GM20431 (cell line): ENCODE measurements at regions not wholly inside any gene's neighbourhood (a gene's known extent, or its start where the extent isn't known, plus 50 kb on each side); places are given as distances from the start of the nearest gene placed in this dataset.
"Not testable (repeated sequence)": the region's sequence is repeated elsewhere in the genome, so short reads cannot be mapped to it uniquely, and the experiment has no call there.

Experiments used
- in situ Hi-C: fragments of 300-500 bp; cut with MseI, MboI; formaldehyde crosslinking; loops from one replicate; pipeline ENCODE4 v1.15.0; 2020; ENCODE audit warnings: low sequenced_read_pairs; ENCODE audit not compliant: unreplicated experiment

DNA sequence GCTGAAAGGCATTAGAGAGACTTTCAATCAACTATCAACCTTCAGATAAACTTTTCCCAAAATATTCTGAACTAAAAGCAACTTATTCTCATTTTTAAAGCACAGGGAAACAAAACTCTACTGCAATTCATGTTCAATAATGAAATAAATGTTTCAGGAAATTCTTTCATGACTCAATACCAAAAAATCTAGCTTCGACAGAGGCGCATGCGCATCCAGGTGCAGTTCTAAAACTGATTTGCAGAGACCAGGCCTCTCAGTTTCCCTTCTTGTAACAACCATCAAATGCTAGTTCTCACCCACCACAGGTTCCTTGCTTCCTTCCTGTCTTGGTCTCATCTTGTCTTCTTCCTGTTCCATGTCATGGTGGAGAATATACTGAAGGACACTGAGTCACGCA, 55.3 kb upstream of the NRBF2 start:
- in situ Hi-C loops = loop anchor here (25.0 kb wide), 2 partner anchors 515 to 640 kb away; no protein-coding TSS in a partner anchor

DNA sequence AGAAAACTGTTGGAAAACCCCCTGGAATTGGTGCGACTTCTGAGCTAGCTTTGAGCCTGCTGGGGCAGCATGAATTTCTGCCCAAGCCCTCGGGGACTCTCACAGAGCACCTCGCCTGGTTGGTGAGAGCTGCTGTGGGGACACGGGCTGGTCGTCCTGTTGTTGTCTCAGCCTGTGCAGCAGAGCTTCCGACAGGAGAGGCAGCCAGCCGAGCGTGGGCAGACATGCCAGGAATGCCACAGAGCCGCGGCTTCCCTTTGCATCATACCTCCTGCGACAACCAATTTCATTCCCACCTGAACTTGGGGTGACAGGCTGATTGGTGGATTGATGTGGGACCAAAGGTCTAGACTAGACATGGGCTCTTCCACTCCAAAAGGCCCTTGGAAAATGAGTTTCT, 60.2 kb upstream of the NRBF2 start:
- in situ Hi-C loops = no loop called here

DNA sequence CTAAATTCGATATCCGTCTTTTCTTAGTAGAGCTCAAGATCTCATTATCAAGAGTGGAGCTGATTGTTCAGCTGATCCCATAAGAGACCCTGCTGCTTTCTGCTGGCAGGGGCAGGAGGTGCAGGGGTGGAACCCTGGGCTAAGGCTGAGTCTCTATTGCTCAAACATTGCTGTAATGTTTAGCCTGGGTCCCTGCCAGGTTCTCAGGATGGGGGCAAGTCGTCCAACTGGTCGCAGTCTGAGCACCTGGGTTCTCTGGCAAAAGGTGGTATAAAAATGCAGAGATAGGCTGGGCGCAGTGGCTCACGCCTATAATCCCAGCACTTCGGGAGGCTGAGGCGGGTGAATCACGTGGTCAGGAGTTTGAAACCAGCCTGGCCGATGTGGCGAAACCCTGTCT, 62.0 kb upstream of the NRBF2 start:
- in situ Hi-C loops = no loop called here

DNA sequence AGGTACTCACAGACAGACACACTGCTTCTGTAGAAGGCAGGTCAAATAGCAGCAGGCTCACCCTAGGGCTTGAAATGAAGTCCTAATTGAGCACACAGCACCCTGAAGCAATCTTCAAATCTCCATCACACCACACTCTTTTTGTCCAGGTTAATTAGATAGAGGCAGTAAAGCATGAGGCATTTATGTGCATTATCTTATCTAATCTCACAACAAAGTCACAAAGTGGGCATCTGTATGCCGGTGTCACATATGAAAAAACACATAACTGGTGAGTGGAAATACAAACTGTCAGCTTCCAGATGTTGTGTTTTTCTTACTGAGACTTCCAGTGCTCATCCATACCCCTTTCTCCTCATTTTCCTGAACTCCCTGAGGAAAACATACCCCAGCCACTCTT, 63.8 kb upstream of the NRBF2 start:
- in situ Hi-C loops = no loop called here

DNA sequence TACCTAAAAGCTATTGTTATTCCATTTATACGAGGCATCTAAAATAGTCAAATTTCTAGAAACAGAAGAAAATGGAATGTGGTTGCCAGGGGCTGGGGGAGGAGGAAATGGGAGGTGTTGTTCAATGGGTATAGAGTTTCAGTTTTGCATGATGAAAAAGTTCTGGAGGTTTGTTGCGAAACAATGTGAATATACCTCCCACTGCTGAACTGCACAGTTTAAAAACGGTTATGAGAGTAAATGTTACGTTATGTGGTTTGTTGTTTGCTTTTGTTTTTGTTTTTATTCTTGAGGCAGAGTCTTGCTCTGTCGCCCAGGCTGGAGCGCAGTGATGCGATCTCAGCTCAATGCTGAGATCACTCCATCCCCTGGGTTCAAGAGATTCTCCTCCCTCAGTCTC, 64.9 kb upstream of the NRBF2 start:
- in situ Hi-C loops = no loop called here

DNA sequence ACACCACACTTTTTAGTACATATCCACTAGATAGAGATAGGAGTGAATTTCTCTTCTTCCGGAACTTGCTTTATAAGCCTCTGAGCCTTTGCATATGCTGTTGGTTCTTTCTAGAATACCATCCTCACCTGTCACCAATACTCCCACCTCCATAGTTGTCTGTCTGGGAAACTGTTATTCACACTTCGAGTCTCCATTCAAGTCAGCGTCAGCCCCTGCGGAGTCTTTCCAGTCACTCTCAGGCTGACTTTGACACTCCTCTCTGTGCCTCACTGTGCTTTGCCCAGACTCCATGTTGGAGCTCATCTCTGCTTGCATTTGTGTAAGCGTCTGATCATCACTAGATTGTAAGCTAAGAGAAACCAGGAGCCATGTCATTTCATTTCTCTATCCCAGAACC, 66.5 kb upstream of the NRBF2 start:
- in situ Hi-C loops = no loop called here

DNA sequence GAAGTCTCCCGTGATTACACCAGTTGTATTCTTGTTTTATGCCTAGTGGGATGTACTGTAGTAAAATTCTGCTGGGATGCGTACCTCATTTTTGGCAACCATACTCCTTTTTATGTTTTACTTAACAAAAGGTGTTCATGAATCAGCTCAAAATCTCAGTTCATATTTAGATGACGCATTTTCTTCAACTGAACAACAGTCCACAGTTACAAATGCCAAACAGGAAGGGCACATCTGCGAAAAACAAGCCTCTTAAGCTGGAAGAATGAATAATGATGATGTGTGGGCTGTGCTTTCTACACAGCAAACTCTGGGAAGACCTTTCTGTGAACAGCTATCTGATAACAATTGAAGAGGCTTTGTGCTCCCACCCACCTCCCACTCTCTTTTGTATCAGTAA, 68.4 kb upstream of the NRBF2 start:
- in situ Hi-C loops = no loop called here

DNA sequence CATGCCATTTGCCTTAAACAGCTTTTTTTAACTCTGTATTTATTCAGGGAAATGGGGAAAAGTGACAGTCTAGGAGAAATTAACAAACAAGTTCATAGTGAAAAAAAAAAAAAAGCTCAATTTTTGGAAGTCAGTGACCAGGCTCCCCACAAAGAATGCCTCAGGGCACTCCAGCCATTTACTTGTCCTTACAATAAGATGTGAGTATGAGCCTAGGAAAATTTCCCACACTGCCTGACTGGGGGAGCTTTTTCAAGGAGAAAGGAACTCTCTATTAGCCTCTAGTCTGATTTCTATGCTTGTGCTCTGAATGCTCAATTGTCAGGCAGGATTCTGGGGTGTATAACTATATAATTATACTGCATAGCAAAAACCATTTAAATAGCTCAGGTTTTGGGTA, 74.9 kb upstream of the NRBF2 start:
- in situ Hi-C loops = no loop called here

DNA sequence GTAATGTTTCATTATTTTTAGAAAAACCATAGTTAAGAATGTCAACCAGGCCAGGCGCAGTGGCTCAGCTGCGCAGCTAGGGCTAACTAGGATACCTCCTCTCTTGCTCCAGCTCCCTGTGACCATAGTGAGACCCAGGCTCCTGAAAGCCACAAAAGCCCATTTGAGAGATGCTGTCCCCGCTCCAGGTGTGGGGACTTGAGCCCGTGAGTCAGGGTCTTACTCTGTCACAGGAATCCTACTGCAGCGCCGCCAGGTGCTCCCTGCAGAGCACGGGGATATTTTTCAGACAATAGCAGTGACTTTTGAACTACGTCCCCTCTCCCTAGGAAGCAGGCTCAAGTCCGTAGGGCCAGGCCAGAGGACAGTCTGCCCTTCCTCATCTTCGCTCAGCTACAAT, 75.6 kb upstream of the NRBF2 start:
- in situ Hi-C loops = no loop called here

DNA sequence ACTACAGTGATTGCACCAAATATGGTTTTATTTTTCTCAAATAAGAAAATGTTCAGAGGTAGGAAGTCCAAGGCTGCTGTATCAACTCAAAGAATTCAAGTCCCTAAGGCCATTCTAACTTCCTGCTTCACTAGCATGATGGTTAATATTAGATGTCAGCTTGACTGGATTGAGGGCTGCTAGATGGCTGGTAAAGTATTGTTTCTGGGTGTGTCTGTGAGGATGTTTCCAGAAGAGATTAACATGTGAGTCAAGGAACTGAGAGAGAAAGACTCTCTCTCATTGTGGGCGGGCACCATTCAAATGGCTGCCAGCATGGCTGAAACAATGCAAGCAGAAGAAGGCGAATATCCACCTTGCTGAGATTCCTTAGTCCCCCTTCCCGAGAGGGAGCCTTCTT, 77.4 kb upstream of the NRBF2 start:
- in situ Hi-C loops = no loop called here

DNA sequence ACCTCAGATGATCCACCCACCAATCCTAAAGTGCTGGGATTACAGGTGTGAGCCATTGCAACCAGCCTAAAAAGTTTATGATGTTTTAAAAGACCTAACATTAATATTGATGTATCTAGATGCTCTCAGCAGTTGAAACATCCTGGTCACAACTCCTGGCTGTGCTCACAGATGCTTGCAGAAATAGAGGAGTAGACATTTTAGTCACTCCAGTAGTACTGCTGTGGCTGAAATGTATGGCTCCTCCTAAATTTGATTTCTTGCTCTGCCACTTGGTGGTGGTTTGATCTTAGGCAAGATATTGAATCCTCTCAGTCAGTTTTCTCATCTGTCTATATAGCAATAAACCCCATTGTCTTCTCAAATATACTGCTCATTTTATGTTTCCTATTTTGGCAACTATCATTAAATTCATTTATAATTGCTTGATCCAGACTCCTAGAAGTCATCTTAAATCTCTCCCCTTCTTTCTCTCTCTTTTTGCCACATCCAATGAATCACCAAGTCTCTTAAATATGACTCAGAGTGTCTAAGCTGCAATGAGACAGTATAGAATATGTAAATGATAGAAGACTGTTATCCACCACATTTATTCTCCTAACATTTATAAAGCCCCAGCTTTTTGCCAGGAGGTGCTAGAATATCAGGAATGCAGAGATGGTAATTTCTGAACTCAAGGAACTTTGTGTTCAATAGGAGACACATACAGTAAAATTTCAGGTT, 78.1 kb upstream of the NRBF2 start:
- in situ Hi-C loops = no loop called here

DNA sequence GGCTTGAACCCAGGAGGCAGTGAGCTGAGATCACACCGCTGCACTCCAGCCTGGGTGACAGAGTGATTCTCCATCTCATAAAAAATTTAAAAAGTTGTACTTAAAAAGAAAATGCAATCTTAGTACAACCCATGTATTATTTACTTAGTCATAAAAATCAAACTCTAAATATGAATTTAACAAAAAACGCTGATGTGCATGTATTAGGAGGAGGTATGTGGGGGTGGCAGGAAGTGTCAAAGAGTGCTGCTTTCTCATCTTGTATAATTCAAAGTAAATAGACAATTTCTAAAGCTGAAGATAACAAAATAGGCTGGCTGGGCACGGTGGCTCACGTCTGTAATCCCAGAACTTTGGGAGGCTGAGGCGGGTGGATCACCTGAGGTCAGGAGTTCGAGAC, 81.0 kb upstream of the NRBF2 start:
- in situ Hi-C loops = no loop called here

DNA sequence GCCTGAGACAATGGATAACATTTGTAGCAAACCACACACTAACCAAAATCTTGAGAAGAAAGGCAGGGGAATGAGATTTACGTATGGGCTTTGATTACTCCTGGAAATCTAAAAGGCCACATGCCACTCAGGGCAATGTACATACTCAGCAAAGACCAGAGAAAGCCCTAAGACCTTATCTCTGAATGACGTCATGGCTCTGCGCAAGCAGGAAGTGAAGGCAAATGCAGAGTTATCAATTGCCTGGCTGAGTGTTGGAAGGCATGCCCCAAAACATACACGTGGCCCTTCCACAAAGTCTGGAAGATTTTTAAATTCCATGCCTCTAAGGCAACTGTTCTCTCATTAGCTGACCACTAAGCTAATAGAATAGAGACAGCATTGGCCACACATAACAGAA, 90.9 kb upstream of the NRBF2 start:
- in situ Hi-C loops = no loop called here

DNA sequence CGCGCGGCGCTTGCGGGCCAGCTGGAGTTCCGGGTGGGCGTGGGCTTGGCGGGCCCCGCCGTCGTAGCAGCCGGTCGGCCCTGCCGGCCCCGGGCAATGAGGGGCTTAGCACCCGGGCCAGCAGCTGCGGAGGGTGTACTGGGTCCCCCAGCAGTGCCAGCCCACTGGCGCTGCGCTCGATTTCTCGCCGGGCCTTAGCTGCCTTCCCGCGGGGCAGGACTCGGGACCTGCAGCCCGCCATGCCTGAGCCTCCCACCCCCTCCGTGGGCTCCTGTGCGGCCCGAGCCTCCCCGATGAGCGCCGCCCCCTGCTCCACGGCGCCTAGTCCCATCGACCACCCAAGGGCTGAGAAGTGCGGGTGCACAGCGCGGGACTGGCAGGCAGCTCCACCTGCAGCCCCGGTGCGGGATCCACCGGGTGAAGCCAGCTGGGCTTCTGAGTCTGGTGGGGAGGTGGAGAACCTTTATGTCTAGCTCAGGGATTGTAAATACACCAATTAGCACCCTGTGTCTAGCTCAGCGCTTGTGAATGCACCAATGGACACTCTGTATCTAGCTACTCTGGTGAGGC, 99.4 kb upstream of the NRBF2 start:
- in situ Hi-C loops = not testable (repeated sequence)

DNA sequence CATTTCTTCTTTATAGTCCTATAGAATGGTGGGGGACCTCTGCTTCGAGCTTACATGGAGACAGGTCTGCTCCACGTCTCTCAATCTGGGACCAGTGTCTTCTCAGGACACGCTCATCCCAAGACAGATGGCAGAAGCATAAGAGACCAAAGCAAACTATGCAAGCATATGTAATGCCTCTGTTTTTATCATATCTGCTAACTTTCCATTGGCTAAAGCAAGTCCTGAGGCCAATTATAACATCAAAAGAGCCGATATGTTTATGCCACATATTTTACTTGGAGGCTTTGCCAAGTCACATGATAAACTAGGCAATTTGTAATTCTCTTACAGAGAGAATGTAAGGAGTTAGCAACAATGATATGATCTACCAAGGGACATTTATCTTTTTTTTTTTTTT, 102.6 kb upstream of the NRBF2 start:
- in situ Hi-C loops = no loop called here

DNA sequence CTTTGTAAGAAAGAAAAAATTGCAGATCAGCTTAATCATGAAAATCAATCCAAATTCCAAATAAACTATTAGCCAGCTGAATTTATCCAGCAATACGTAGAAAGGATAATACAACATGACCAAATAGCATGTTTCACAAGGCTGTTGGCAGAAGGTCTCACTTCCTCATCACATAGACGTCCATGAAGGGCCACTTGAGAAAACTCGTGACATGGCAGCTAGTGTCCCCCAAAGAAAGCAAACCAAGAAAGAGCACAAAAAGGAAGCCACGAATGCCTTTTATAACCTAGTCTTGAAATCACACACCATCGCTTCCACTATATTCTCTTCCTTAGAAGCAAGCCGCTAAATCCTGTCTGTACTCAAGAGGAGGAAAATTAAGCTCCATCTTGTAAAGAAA, 105.6 kb upstream of the NRBF2 start:
- in situ Hi-C loops = no loop called here

DNA sequence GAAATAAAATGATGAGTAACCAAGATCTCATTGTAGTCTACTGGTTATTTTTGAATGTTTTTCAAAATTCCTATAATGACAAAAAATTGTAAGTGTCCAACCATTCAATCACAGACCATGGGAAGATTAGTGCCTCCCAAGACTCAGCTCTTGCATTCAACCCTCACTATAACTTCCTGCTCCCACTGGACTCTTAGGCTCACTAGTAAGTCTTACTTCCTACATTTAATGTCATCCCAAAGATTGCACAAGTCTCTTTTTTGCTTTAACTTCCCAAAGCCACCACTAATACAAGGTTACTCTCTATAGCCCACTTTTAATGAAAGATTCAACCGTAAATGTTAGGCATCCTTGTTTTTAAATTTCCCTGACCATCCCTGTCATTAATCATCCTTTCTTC, 111.9 kb upstream of the NRBF2 start:
- in situ Hi-C loops = no loop called here

DNA sequence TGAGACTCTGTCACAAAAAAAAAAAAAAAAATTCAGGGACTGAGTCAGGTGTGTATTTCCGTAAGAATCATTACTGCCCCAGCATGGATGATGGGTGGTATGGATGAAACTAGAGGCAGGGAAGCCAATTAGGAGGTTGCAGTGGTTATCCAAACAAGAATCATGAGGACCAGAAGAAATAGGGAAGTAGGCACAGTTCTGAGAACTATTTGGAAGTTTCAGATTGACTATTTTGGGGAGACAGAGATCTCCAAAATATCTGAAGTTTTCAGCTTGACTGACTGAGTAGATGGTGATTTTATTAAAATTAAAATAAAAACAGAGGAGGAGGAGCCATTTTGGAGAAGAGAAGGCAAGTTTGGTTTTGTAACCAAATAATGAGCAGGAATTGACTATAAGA, 119.4 kb upstream of the NRBF2 start:
- in situ Hi-C loops = no loop called here

DNA sequence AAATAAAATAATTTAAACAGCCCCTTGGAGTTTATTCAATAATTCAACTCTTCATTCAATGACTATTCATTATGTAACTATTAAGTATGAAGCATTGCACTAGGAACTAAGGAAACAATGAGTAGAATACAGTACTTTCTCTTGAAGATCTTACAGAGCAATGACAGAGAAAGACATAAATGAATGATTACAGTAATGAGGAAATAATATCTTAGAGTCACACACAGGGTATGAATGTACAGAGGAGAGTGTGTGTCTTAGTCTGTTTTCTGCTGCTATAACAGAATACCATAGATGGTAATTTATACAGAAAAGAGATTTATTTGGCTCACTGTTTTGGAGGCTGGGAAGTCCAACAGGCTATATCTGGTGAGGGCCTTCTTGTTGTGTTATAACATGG, 120.5 kb upstream of the NRBF2 start:
- in situ Hi-C loops = no loop called here

DNA sequence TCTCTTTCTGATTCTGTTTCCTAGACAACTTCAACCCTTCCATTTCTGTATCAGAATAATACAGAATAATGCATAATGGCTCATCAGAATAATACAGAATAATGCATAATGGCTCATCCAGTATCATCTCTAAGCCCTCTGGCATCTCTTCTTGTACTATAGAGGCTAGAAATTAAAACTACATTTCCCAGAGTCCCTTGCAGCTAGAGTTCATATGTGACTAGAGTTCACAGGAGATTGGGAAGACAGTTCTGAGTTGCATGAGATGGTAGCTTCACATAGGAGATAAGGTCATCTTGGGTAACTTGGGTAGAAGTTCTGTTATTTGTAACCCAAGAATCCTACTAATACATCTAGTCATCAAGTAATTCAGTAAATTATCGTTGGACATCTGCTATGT, 122.9 kb upstream of the NRBF2 start:
- in situ Hi-C loops = no loop called here

DNA sequence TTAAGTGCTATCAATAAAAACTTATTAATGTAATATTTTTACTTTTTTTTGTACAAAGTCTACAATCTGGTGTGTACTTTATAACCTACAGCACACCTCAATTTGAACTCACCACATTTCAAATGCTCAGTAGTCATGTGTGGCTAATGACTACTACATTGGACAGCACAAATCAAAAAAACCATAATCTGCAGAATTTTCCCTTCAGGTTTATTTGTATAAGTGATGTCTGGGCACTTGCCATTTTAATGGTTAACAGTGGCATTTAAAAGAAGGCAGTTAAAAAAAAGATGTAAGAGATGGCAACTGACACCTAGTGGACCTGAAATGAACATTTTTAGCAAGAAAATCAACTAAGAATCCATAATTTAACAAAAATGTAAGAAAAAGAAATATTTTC, 124.6 kb upstream of the NRBF2 start:
- in situ Hi-C loops = no loop called here

DNA sequence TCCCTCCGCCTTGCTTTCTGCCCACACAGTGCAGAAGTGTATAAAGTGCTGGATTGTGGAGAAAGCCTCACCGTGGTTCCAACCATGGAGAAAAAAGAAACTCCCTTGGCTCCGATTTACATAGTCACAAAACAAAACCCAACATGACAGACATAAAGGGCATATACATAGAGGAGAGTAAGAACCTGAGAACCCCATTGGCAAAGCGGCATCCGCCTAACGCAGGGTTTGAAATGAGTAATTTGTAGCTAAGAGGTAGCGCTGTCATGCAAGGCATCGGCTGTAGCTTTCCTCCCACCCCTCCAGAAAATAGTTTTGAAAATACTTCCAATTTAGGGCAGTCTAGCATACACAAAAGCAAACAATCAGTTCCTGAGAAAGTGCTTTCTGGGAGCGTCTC, 126.0 kb upstream of the NRBF2 start:
- in situ Hi-C loops = no loop called here
